VCaP (cell line): ENCODE measurements at regions not wholly inside any gene's neighbourhood (a gene's known extent, or its start where the extent isn't known, plus 50 kb on each side); places are given as distances from the start of the nearest gene placed in this dataset.

ENCODE experiments used
- H3K27ac ChIP-seq: fragments of 450-650 bp; 2 replicates; pipeline ENCODE4 v1.5.1; 2017
- TF ChIP-seq, protein P1 (sequence below): fragments of 450-650 bp; conservative IDR thresholded peaks from 2 replicates; pipeline ENCODE4 v1.5.1; 2017; ENCODE audit warnings: mild to moderate bottlenecking, moderate library complexity

DNA sequence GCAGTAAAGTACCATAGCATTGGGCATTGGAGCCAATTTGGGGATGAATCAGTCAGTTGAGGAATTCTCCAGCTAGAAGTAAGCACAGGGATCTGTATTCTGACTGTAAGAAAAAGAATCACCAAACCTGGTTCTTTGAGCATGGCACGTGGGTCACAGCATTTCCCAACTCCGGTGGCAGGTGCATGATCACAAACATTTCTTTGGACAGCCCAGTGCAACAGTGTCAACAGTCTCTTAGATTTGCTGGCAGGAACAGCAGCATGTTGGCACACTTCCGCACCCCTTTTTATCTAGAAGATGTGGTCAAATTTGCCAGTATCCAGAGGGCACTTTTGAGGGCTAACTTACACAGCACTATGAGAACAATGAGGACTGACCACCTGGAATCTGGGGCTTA lies 437.5 kb upstream of the GHITM start:
- TF ChIP-seq, protein P1, sequence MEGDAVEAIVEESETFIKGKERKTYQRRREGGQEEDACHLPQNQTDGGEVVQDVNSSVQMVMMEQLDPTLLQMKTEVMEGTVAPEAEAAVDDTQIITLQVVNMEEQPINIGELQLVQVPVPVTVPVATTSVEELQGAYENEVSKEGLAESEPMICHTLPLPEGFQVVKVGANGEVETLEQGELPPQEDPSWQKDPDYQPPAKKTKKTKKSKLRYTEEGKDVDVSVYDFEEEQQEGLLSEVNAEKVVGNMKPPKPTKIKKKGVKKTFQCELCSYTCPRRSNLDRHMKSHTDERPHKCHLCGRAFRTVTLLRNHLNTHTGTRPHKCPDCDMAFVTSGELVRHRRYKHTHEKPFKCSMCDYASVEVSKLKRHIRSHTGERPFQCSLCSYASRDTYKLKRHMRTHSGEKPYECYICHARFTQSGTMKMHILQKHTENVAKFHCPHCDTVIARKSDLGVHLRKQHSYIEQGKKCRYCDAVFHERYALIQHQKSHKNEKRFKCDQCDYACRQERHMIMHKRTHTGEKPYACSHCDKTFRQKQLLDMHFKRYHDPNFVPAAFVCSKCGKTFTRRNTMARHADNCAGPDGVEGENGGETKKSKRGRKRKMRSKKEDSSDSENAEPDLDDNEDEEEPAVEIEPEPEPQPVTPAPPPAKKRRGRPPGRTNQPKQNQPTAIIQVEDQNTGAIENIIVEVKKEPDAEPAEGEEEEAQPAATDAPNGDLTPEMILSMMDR, result no peak
- no peak overlapping the region for H3K27ac ChIP-seq

DNA sequence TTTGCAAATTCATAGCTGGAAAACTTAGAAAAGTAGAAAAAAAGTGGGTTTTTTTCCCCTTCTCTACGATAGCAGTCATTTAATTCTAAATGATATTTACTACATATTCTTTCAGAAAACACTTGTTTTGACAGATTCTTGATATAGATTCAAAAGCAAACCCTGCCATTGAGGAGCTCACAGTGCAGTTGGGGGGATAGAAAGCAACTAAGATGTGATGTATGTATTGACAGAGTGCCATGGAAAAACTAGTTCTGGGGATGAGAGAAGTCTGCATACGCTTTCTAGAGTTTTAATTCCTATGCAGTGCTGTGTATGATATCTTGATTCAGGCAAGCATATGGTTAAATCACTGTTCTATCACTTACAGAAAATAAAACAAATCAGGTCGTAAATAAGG lies 436.6 kb upstream of the GHITM start:
- H3K27ac ChIP-seq, result no peak overlapping the region
- TF ChIP-seq, protein P1, result no peak

DNA sequence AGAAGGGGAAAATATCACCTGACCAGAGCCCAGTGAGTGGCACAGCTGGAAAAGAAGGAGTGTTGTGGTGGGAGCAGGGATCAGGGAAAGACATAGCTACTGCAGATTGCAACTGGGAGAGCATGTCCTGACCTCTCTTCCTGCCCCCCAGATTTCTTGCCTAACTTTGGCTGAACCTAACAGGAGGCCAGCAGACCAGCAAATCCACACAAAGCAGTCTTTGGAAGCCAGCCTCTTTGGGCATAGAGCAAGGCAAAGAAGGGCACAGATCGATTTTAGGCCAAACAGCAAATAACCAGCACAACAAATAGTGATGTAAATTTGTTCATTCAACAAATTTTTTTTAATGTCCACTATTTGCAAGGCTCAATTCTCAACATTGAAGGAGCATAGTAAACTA lies 433.2 kb upstream of the GHITM start:
- H3K27ac ChIP-seq, result no peak overlapping the region

DNA sequence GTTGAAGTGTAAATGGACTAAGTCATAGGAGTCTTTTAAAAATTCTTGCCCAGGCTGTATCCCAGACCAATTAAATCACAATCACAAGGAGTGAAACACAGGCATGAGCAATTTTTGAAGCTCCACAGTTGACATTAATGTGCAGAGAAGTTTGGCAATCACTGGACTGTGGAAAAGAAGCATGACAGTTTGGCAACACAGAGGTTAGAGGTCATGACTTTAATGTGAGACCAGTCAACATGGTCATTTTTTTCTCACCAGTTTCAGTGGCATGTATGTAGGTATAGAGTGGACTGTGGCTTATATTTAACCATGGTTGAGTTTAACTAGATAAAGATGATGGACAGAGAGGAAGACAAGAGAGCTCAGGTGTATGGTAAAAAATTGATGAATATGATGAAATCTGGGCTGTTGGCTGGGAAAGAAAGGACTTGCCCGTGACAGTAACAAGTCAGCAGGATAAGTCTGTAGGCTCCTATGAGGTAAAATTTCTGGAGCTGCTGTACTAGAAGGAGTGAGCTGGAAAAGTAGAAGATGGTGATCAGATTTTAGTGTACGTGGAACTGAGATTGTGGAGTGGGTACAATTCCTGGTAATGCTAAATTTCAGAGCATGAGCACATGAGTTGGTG lies 432.2 kb upstream of the GHITM start:
- TF ChIP-seq, protein P1, result no peak
- no peak overlapping the region for H3K27ac ChIP-seq

More for the DNA sequence above, 433.2 kb upstream of the GHITM start:
- TF ChIP-seq, protein P1, result no peak

DNA sequence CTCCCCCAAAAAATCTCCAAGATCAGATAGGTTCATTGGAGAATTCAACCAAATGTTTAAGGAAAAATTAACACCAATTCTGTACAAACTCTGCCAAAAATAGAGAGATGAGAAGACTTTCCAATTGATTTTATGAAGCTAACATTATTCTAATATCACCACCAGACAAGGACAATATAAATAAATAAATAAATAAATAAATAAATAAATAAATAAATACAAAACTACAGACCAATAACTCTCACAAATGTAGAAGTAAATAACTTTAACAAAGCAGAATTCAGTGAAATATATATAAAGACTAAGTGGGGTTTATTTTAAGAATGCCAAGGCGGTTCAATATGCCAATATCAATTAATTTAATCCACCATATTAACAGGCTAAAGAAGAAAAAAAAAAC lies 425.9 kb upstream of the GHITM start:
- no peak overlapping the region for H3K27ac ChIP-seq
- TF ChIP-seq, protein P1, result no peak

DNA sequence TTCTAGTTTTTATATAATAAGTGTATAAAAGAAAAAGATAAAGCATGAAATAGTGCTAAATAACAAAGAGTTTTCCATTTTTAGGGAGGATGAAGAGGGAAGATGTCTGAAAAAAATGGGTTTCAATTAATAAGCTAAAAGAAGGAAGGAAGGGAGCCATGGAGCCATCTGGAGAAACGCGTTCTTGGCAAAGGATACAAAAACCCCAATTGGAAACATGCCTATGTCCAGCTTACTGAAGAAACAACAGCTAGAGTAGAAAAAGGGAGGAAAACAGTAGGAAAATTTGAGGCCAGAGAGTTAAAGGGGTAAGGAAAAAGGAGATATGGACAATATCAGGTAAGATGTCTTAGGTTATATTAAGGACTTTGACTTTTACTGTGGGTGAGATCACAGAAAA lies 416.2 kb upstream of the GHITM start:
- no peak overlapping the region for H3K27ac ChIP-seq
- TF ChIP-seq, protein P1, result no peak

DNA sequence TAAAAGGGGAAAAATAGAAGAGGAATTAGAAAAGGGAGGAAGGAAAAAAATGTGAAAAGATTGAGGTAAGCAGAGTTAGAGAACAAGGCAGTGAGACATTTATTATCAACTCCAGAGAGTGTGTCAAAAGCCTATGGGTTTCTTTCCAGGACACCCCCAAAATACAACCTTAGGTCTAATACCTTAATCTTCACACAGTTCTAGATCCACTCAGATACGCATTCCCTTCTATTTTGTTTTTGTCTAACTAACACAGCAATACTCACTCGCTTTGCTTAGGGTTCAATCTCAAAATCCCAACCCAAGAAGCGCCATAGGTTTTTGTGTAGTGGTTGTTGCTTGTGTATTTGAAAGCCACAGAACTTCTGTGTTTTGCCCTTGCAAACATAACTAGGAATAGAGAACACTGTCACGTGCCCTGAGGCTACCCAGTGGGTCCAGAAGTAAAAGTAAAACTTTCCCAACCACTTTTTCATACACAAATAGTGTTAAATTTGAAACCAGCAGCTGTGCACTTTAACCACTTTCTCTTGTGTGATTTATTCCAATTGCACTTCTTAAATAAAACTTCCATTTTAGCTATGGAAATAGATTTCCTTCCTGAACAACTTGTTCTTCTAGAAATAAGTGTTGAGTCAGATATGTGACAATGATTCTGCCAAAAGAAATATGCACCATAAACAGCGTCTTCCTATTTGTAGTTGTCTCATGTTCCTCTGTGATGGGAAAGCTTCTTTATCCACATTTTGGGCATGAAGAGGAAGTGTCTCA lies 414.7 kb upstream of the GHITM start:
- H3K27ac ChIP-seq, result no peak overlapping the region
- TF ChIP-seq, protein P1, result no peak
